ENCODE measurements at regions not wholly inside any gene's neighbourhood (a gene's known extent, or its start where the extent isn't known, plus 50 kb on each side); places are given as distances from the start of the nearest gene placed in this dataset.
"Not testable (repeated sequence)": the region's sequence is repeated elsewhere in the genome, so short reads cannot be mapped to it uniquely, and the experiment has no call there.

DNA sequence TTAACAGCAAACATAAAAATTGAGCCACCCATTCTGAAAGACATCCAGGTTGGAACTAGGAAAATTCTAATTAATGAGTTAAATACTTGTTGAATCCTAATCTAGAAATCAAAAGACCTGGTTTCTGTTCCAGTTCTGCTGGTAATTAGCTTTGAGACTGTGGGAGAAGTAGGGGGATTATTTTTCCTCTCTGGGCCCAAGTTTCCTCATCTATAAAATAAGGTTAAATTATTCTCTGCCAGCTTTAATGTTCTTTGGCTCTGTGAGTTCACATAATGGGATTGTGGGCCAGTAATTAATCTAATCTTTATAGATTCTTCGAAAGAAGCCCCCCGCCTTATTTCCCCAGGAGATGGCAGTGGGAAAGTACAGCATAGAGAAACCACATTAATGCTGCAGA, 104.6 kb downstream of the ENC1 start:
- Mint-ChIP-seq H3K9me3 (ENCODE audit: low read depth) (peaks cover 29% of the 10 kb centered on the region), H3K4me3 (ENCODE audit: unreplicated experiment) (no peak overlapping the region), H3K27me3 (ENCODE audit: low read depth) (no peaks in the 10 kb centered on the region), H3K27ac (ENCODE audit: unreplicated experiment) (no peak overlapping the region), H3K36me3 (ENCODE audit: low read depth) (peaks cover 5% of the 10 kb centered on the region), H3K4me1 (ENCODE audit: low read depth) (peaks cover 31% of the 10 kb centered on the region)
- TF ChIP-seq, protein P1, sequence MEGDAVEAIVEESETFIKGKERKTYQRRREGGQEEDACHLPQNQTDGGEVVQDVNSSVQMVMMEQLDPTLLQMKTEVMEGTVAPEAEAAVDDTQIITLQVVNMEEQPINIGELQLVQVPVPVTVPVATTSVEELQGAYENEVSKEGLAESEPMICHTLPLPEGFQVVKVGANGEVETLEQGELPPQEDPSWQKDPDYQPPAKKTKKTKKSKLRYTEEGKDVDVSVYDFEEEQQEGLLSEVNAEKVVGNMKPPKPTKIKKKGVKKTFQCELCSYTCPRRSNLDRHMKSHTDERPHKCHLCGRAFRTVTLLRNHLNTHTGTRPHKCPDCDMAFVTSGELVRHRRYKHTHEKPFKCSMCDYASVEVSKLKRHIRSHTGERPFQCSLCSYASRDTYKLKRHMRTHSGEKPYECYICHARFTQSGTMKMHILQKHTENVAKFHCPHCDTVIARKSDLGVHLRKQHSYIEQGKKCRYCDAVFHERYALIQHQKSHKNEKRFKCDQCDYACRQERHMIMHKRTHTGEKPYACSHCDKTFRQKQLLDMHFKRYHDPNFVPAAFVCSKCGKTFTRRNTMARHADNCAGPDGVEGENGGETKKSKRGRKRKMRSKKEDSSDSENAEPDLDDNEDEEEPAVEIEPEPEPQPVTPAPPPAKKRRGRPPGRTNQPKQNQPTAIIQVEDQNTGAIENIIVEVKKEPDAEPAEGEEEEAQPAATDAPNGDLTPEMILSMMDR (IDR thresholded peaks at IDR 0.05), result no peak
- no peak for DNase-seq (ENCODE audit: low spot score)

DNA sequence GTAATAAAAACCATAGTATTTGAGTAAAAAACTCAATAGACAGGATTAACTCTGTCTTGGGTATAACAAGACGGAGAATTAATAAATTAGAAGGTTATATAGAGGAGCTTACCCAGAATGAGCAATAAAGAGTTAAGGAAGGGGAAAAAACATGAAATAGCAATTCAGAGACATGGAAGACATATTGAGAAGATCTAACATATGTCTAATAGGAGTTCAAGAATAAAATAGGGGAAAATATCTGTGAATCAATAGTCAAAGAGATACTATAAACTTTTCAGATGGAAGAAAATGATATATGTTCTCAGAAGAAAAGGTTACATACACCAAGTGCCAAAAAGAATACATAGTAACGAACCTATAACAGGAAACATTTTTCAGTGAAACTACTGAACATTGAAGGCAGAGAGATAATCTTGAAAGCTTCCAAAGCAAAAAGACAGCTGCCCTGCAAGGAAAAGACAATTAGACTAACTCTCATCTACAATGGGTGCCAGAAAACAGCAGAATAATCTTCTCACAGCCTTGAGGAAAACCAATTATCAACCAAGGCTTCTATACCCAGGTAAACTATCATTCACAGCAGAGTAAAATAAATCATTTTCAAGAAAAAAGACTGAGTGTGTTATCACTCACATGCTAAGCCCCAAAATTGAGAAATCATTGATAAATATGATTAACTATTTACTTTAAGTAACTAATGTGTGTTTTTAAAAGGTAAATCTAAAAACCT, 106.0 kb downstream of the ENC1 start:
- peaks cover 29% of the 10 kb centered on the region for H3K9me3 Mint-ChIP-seq (ENCODE audit: low read depth)
- TF ChIP-seq, protein P1 (IDR thresholded peaks at IDR 0.05), result no peak
- DNase-seq (ENCODE audit: low spot score), result no peak
- no peaks in the 10 kb centered on the region for H3K27me3 Mint-ChIP-seq (ENCODE audit: low read depth)
- no peak overlapping the region for H3K27ac Mint-ChIP-seq (ENCODE audit: unreplicated experiment)
- H3K4me1 Mint-ChIP-seq (ENCODE audit: low read depth), result peaks cover 32% of the 10 kb centered on the region
- no peak overlapping the region for H3K4me3 Mint-ChIP-seq (ENCODE audit: unreplicated experiment)
- H3K36me3 Mint-ChIP-seq (ENCODE audit: low read depth), result peaks cover 5% of the 10 kb centered on the region

DNA sequence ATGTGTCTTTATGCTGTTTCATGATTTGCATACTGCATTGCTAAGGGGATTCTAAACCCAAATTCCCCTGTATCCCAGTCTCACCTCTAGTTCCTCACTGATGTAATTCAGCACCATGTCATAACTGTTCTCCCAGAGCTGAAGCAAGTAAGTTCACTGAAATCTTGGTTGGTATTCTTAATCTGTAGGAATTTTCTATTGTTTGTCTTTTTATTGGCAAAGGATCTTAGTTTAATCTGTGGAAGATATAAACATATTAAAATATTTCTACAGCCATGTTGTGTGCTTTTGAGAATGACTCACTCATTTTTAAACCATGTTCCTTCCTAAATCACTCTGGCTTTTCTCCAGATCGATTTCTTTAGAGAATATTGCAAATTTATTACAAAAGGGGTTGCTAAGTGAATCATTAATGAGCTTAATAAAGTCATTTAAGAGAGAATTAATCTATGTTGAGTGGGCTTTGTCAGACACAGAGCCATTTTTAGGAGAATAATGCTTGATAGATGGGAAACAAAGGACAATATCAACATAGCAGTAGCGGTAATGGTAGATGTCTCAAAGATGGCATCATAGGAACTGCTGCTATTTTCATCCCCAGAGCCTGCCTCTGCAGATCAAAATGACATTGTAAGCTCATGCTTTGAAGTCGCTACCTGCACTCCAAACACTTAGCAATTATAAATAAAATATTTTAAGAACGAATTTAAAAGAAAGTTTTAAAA, 110.0 kb downstream of the ENC1 start:
- no peak for DNase-seq (ENCODE audit: low spot score)
- Mint-ChIP-seq H3K9me3 (ENCODE audit: low read depth) (peaks cover 29% of the 10 kb centered on the region), H3K27me3 (ENCODE audit: low read depth) (no peaks in the 10 kb centered on the region), H3K4me3 (ENCODE audit: unreplicated experiment) (no peak overlapping the region), H3K27ac (ENCODE audit: unreplicated experiment) (no peak overlapping the region), H3K4me1 (ENCODE audit: low read depth) (peaks cover 12% of the 10 kb centered on the region), H3K36me3 (ENCODE audit: low read depth) (peaks cover 5% of the 10 kb centered on the region)
- TF ChIP-seq, protein P1 (IDR thresholded peaks at IDR 0.05), result no peak

- TF ChIP-seq, protein P1 (IDR thresholded peaks at IDR 0.05), result no peak
- Mint-ChIP-seq H3K36me3 (ENCODE audit: low read depth) (no peaks in the 10 kb centered on the region), H3K4me3 (ENCODE audit: unreplicated experiment) (no peak overlapping the region), H3K27ac (ENCODE audit: unreplicated experiment) (no peak overlapping the region), H3K27me3 (ENCODE audit: low read depth) (no peaks in the 10 kb centered on the region), H3K4me1 (ENCODE audit: low read depth) (peaks cover 12% of the 10 kb centered on the region), H3K9me3 (ENCODE audit: low read depth) (peaks cover 28% of the 10 kb centered on the region)
- DNase-seq (ENCODE audit: low spot score), result no peak
These were observed 111.4 kb downstream of the ENC1 start for GRCh38 chr5:74529101-74529500.

DNA sequence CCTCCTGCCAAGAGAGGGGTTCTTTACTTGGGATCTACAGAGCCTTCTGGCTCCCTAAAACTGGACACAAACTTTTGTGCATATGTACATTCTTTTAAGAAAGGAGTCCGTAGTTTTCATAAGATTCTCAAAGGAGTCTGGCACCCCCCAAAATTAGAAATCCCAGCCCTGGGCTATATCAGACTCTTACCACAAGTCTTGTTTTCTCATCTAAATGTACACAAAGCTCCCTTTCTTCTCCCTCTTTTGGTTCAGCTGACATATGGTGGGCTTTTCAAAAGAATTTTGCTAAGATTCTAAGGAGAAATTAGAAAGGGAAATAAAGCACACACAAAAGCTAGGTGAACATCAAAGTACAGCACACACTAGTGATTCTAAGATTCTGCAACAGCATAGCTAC, 114.4 kb downstream of the ENC1 start:
- peaks cover 17% of the 10 kb centered on the region for H3K9me3 Mint-ChIP-seq (ENCODE audit: low read depth)
- no peak overlapping the region for H3K27ac Mint-ChIP-seq (ENCODE audit: unreplicated experiment)
- H3K27me3 Mint-ChIP-seq (ENCODE audit: low read depth), result no peaks in the 10 kb centered on the region
- H3K4me3 Mint-ChIP-seq (ENCODE audit: unreplicated experiment), result no peak overlapping the region
- DNase-seq (ENCODE audit: low spot score), result no peak
- peaks cover 12% of the 10 kb centered on the region for H3K4me1 Mint-ChIP-seq (ENCODE audit: low read depth)
- TF ChIP-seq, protein P1 (IDR thresholded peaks at IDR 0.05), result no peak
- H3K36me3 Mint-ChIP-seq (ENCODE audit: low read depth), result peaks cover 8% of the 10 kb centered on the region

GRCh38 chr5:74524767-74525166, 115.8 kb downstream of the ENC1 start:
- H3K4me3 Mint-ChIP-seq (ENCODE audit: unreplicated experiment); H3K27ac Mint-ChIP-seq (ENCODE audit: unreplicated experiment): not testable (repeated sequence)
- H3K9me3 Mint-ChIP-seq (ENCODE audit: low read depth), result peaks cover 17% of the 10 kb centered on the region

GRCh38 chr5:74523698-74524097, 116.8 kb downstream of the ENC1 start:
- H3K27me3 Mint-ChIP-seq (ENCODE audit: low read depth); DNase-seq (ENCODE audit: low spot score); H3K36me3 Mint-ChIP-seq (ENCODE audit: low read depth); H3K27ac Mint-ChIP-seq (ENCODE audit: unreplicated experiment); H3K4me1 Mint-ChIP-seq (ENCODE audit: low read depth); H3K4me3 Mint-ChIP-seq (ENCODE audit: unreplicated experiment): not testable (repeated sequence)
- peaks cover 17% of the 10 kb centered on the region for H3K9me3 Mint-ChIP-seq (ENCODE audit: low read depth)

More at GRCh38 chr5:74524767-74525166, 115.8 kb downstream of the ENC1 start:
- H3K36me3 Mint-ChIP-seq (ENCODE audit: low read depth); H3K27me3 Mint-ChIP-seq (ENCODE audit: low read depth); DNase-seq (ENCODE audit: low spot score); H3K4me1 Mint-ChIP-seq (ENCODE audit: low read depth): not testable (repeated sequence)

GRCh38 chr5:74522838-74523237, 117.7 kb downstream of the ENC1 start:
- DNase-seq (ENCODE audit: low spot score); H3K36me3 Mint-ChIP-seq (ENCODE audit: low read depth); H3K27ac Mint-ChIP-seq (ENCODE audit: unreplicated experiment); H3K4me3 Mint-ChIP-seq (ENCODE audit: unreplicated experiment); H3K27me3 Mint-ChIP-seq (ENCODE audit: low read depth): not testable (repeated sequence)
- peaks cover 17% of the 10 kb centered on the region for H3K9me3 Mint-ChIP-seq (ENCODE audit: low read depth)
- peaks cover 16% of the 10 kb centered on the region for H3K4me1 Mint-ChIP-seq (ENCODE audit: low read depth)
